ENCODE measurements at regions not wholly inside any gene's neighbourhood (a gene's known extent, or its start where the extent isn't known, plus 50 kb on each side); places are given as distances from the start of the nearest gene placed in this dataset.

DNA sequence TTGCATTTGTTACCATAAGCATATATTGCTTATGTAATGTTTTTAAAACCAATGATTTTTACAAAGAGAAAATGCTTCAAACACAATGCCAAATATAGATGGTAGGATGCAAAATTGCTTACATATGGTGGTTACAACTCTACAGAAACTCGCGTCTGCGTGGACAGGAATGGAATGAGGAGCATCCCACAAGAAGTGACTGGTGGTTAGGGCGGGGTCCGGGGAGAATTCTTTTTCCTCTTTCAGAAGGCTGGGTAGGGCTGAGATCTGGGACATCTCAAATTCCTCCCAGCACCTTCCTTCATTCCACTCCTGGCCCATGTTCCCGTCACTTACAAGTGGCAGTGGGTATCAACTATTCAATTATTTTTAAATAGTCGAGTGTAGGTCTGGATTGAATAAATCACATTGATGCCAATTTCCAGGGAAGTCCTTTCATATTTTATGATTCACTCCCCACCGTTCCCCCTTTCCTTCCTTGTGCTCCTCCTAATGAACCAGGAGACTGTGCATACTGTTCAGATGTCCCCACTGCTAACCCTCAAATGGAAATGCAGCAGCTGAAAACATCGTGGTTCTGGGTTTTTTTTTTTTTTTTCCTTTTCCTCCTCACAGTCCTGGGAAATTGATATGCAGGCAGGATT lies 174.5 kb upstream of the POU3F1 start:
- intact Hi-C loops (cut with micrococcal nuclease): no loop called here
- Histone ChIP-seq H3K9me2 (ENCODE audit: insufficient read depth) (no peaks in the 10 kb centered on the region), H3K79me2 (ENCODE audit: insufficient read depth, low read length) (no peaks in the 10 kb centered on the region), H3K4me3 (replicated peaks in 1 of 2; ENCODE audit: low read depth in 1 of 2, low read length in 2 of 2) (no peak overlapping the region), H2AFZ (ENCODE audit: low read depth, low read length, poor library complexity, severe bottlenecking) (no peak overlapping the region), H3K9ac (ENCODE audit: low read length) (no peak overlapping the region), H3K4me2 (ENCODE audit: low read length) (peak overlapping the region; percentile 29; the same call in 1 of the 2 replicates), H3K4me1 (ENCODE audit: control insufficient read depth in 1 of 2, insufficient read depth in 2 of 2, low read length in 2 of 2) (peaks cover 3 to 7% of the 10 kb centered on the region in 2 experiments; a peak in 1 of 4 replicates), H3K27me3 (ENCODE audit: insufficient read depth, low read length) (peaks cover 34% of the 10 kb centered on the region), H3K36me3 (ENCODE audit: control insufficient read depth in 1 of 2, insufficient read depth in 2 of 2, low read length in 2 of 2) (no peaks in the 10 kb centered on the region), H4K20me1 (ENCODE audit: insufficient read depth) (no peaks in the 10 kb centered on the region), H3K27ac (ENCODE audit: low read depth, low read length) (no peak overlapping the region), H3K9me3 (ENCODE audit: control insufficient read depth in 1 of 2, insufficient read depth in 1 of 2, low read depth in 1 of 2, low read length in 2 of 2) (no peaks in the 10 kb centered on the region)
- no TSS peak for BruUV-seq (replicated peaks)
- TF ChIP-seq FOSL1 (IDR thresholded peaks at IDR 0.05; ENCODE audit: low read depth): no peak
- TF ChIP-seq RAD21 (IDR thresholded peaks at IDR 0.05; ENCODE audit: low read depth): no peak
- no peak for TF ChIP-seq JUND (IDR thresholded peaks at IDR 0.05)
- TF ChIP-seq, protein P1, sequence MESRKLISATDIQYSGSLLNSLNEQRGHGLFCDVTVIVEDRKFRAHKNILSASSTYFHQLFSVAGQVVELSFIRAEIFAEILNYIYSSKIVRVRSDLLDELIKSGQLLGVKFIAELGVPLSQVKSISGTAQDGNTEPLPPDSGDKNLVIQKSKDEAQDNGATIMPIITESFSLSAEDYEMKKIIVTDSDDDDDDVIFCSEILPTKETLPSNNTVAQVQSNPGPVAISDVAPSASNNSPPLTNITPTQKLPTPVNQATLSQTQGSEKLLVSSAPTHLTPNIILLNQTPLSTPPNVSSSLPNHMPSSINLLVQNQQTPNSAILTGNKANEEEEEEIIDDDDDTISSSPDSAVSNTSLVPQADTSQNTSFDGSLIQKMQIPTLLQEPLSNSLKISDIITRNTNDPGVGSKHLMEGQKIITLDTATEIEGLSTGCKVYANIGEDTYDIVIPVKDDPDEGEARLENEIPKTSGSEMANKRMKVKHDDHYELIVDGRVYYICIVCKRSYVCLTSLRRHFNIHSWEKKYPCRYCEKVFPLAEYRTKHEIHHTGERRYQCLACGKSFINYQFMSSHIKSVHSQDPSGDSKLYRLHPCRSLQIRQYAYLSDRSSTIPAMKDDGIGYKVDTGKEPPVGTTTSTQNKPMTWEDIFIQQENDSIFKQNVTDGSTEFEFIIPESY (IDR thresholded peaks at IDR 0.05; ENCODE audit: extremely low read depth, insufficient replicate concordance, low read length): no peak
- TF ChIP-seq CBX3 (IDR thresholded peaks at IDR 0.05; ENCODE audit: low read depth): no peak
- no peak for TF ChIP-seq SIN3A (IDR thresholded peaks at IDR 0.05; ENCODE audit: low read depth)
- TF ChIP-seq CEBPB (IDR thresholded peaks at IDR 0.05; ENCODE audit: low read depth): no peak
- TF ChIP-seq POLR2AphosphoS5 (IDR thresholded peaks at IDR 0.05; ENCODE audit: low read depth, low read length): no peak
- TF ChIP-seq, protein P2, sequence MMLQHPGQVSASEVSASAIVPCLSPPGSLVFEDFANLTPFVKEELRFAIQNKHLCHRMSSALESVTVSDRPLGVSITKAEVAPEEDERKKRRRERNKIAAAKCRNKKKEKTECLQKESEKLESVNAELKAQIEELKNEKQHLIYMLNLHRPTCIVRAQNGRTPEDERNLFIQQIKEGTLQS (IDR thresholded peaks at IDR 0.05): no peak
- no peak for TF ChIP-seq ZNF274 (IDR thresholded peaks at IDR 0.05; ENCODE audit: low read depth, low read length)
- TF ChIP-seq SRF (IDR thresholded peaks at IDR 0.05; ENCODE audit: low read depth): no peak
- TF ChIP-seq EGR1 (IDR thresholded peaks at IDR 0.05; ENCODE audit: low read depth): no peak
- TF ChIP-seq POLR2A (IDR thresholded peaks at IDR 0.05; ENCODE audit: borderline replicate concordance, extremely low read depth, insufficient read depth, insufficient read length): no peak
- no peak for TF ChIP-seq ELF1 (IDR thresholded peaks at IDR 0.05; ENCODE audit: borderline replicate concordance, low read depth)
- no peak for TF ChIP-seq TCF7L2 (IDR thresholded peaks at IDR 0.05; ENCODE audit: borderline replicate concordance, extremely low read depth, insufficient read depth, insufficient read length)
- TF ChIP-seq, protein P3, sequence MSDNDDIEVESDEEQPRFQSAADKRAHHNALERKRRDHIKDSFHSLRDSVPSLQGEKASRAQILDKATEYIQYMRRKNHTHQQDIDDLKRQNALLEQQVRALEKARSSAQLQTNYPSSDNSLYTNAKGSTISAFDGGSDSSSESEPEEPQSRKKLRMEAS (IDR thresholded peaks at IDR 0.05): no peak
- TF ChIP-seq YY1 (IDR thresholded peaks at IDR 0.05; ENCODE audit: extremely low read depth, insufficient replicate concordance, low read depth, low read length): no peak
- POLR2A ChIA-PET: no interaction called here
- RAD21 ChIA-PET (ENCODE audit: low non-redundant PET in 1 of 2, low total read pairs in 2 of 2, uncharacterized antibody in 2 of 2, unreplicated experiment in 2 of 2): no interaction called here
- no peak for DNase-seq (ENCODE audit: low read depth, low spot score)
- CTCF ChIA-PET: no interaction called here
- peak; percentile 84 for ATAC-seq
